NB4 (cell line): ENCODE measurements at regions not wholly inside any gene's neighbourhood (a gene's known extent, or its start where the extent isn't known, plus 50 kb on each side); places are given as distances from the start of the nearest gene placed in this dataset.

Experiments
- DNase-seq: peaks from one replicate; pipeline ENCODE4 v3.0.0; 2010; ENCODE audit warnings: low read depth
- H3K4me3 ChIP-seq: one replicate; pipeline ENCODE4 v1.5.1; 2011; ENCODE audit warnings: mild to moderate bottlenecking, low read depth, low read length, moderate library complexity
- MYC ChIP-seq: IDR thresholded peaks from 2 replicates; pipeline ENCODE4 v1.6.1; 2011; ENCODE audit warnings: low read depth, low read length
- POLR2A ChIP-seq: IDR thresholded peaks from 2 replicates; pipeline ENCODE4 v1.6.1; 2011; ENCODE audit warnings: mild to moderate bottlenecking; ENCODE audit not compliant: insufficient read length; ENCODE audit errors: extremely low read depth
- TF ChIP-seq, protein P1 (sequence below): IDR thresholded peaks from 2 replicates; pipeline ENCODE4 v1.6.1; 2011; ENCODE audit warnings: low read depth, low read length
- TF ChIP-seq, protein P2 (sequence below): IDR thresholded peaks from one replicate; pipeline ENCODE4 v1.5.1; 2012; ENCODE audit warnings: low read depth, low read length

GRCh38 chr2:2751715-2752315 lies 420.7 kb upstream of the MYT1L start:
- TF ChIP-seq, protein P1, sequence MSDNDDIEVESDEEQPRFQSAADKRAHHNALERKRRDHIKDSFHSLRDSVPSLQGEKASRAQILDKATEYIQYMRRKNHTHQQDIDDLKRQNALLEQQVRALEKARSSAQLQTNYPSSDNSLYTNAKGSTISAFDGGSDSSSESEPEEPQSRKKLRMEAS: no peak
- TF ChIP-seq POLR2A (no peak), MYC (no peak)
- TF ChIP-seq, protein P2, sequence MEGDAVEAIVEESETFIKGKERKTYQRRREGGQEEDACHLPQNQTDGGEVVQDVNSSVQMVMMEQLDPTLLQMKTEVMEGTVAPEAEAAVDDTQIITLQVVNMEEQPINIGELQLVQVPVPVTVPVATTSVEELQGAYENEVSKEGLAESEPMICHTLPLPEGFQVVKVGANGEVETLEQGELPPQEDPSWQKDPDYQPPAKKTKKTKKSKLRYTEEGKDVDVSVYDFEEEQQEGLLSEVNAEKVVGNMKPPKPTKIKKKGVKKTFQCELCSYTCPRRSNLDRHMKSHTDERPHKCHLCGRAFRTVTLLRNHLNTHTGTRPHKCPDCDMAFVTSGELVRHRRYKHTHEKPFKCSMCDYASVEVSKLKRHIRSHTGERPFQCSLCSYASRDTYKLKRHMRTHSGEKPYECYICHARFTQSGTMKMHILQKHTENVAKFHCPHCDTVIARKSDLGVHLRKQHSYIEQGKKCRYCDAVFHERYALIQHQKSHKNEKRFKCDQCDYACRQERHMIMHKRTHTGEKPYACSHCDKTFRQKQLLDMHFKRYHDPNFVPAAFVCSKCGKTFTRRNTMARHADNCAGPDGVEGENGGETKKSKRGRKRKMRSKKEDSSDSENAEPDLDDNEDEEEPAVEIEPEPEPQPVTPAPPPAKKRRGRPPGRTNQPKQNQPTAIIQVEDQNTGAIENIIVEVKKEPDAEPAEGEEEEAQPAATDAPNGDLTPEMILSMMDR: no peak
- no peak overlapping the region for H3K4me3 ChIP-seq
- DNase-seq: no peak

DNA sequence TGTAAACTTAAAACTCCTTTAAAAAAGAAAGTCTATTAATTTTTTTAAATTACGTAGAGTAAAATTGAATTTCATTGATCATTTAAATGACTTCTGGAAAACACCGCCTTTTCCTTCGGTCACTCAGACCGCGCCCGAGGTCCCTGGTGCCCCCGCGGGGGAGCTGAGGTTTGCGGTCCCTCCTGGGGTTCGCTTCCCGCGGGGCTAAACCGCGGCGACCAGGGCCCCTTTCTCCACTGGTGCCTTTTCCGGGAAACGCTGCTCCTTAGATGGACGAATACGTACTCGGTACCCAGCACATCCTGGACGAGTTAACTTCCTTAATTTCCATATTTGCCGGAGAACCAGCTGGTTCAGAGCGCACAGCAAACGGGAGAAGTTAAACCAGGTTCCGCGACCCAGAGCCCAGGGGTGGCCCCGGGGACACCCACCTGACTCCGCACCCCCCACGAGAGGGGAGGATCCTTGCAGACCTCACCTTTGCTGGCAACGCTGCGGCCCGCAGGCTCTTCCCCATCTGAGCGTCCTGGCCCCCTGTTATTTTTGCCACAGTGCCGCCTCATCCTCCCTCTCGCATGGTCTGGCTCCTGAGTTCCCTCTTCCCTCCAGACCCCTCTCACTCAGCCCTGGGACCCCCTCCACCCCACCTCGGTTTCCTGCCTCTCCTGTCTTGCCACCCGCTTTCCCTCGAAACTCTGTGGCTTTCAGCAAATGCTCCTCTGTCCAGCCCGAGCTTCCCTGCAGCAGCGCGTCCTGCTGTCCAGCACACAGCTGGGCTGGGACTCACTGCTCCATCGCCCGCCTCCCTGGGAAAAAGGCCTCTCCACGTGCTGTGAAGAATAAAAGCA lies 420.0 kb upstream of the MYT1L start:
- H3K4me3 ChIP-seq: no peak overlapping the region
- DNase-seq: no peak
- TF ChIP-seq, protein P1: no peak
- no peak for TF ChIP-seq POLR2A
- TF ChIP-seq, protein P2: no peak
- no peak for TF ChIP-seq MYC

- no peak for DNase-seq
Observed at GRCh38 chr2:2749206-2749598, 418.1 kb upstream of the MYT1L start.

DNA sequence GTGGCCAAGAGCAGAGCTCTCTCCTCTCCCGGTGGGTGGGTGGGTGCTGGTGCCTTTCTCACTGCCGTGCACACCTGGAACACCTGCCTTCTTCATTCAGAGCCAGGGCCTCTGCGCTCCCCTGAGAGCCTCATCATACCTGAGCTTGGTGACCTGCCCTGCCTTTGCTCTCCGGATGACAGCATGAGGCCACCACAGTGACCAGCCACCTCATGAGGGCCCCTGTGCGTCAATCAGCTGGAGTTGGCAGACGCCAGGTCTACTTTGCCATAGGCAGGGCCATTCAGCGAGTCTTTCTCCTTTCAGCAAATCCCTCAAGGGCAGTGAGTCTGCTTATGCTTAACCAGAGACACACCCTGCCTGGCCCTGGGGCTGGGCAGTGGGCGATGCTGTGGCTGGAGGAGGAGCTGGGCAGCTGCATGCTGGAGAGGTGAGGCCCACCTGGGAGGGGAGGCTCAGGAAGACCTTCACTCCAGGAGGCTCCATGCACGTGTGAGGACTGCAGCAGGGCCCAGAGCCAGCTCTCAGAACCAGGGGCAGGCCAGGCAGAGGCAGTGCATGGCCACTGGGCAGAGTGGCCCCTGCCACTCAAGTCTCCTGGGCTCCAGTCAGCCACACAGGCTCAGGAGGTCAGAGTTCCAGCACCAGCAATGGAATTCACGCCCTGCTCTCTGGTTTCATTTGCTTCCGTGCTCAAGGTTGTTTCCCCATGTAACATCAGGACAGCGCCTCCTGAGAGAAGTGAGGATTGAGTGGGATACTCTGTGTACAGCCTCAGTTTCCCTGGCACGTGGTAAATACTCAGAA lies 417.5 kb upstream of the MYT1L start:
- no peak for DNase-seq
- H3K4me3 ChIP-seq: no peak overlapping the region
- TF ChIP-seq, protein P1: no peak
- TF ChIP-seq, protein P2: no peak
- TF ChIP-seq POLR2A: no peak
- TF ChIP-seq MYC: no peak

More at GRCh38 chr2:2749206-2749598, 418.1 kb upstream of the MYT1L start:
- no peak overlapping the region for H3K4me3 ChIP-seq
- TF ChIP-seq, protein P1: no peak
- TF ChIP-seq MYC: no peak
- no peak for TF ChIP-seq POLR2A
- TF ChIP-seq, protein P2: no peak

- DNase-seq: no peak
- TF ChIP-seq MYC: no peak
- no peak overlapping the region for H3K4me3 ChIP-seq
Observed at GRCh38 chr2:2747797-2748301, 416.8 kb upstream of the MYT1L start.

GRCh38 chr2:2746731-2747130 lies 415.7 kb upstream of the MYT1L start:
- DNase-seq: no peak
- TF ChIP-seq, protein P1: no peak
- TF ChIP-seq POLR2A (no peak), MYC (no peak)
- H3K4me3 ChIP-seq: no peak overlapping the region
